HepG2 (cell line): ENCODE measurements at regions not wholly inside any gene's neighbourhood (a gene's known extent, or its start where the extent isn't known, plus 50 kb on each side); places are given as distances from the start of the nearest gene placed in this dataset.

Experiments used
- MYC ChIP-seq: sonication (generic); formaldehyde crosslinking; IDR thresholded peaks from 2 replicates; pipeline ENCODE4 v1.9.0; 2021; ENCODE audit warnings: missing genetic modification reagents, borderline replicate concordance
- NONO ChIP-seq, 2 experiments: fragments of 450-650 bp in 1 of 2; sonication (generic) in 1 of 2; formaldehyde crosslinking in 1 of 2; IDR thresholded peaks in 1 of 2; conservative IDR thresholded peaks in 1 of 2; 2 replicates each; pipeline versions ENCODE4 v1.6.1 to v1.8.0; 2017 to 2022; ENCODE audit warnings: mild to moderate bottlenecking in 1 of 2, missing genetic modification reagents in 1 of 2, moderate library complexity in 1 of 2
- POLR2A ChIP-seq, 2 experiments: IDR thresholded peaks; 2 replicates each; pipeline ENCODE4 v1.6.1; 2011; ENCODE audit warnings: low read depth in 2 of 2, low read length in 2 of 2, mild to moderate bottlenecking in 1 of 2, moderate library complexity in 1 of 2; ENCODE audit not compliant: insufficient read depth in 1 of 2
- REST ChIP-seq, 2 experiments: IDR thresholded peaks; 2 replicates each; pipeline ENCODE4 v1.6.1; 2011 to 2012; ENCODE audit warnings: low read length in 2 of 2, borderline replicate concordance in 1 of 2, low read depth in 1 of 2, mild to moderate bottlenecking in 1 of 2, moderate library complexity in 1 of 2
- SIN3A ChIP-seq: IDR thresholded peaks from 2 replicates; pipeline ENCODE4 v1.6.1; 2011; ENCODE audit warnings: low read depth, mild to moderate bottlenecking, control low read depth, low read length, borderline replicate concordance
- STAT5B ChIP-seq: sonication (generic); formaldehyde crosslinking; IDR thresholded peaks from 2 replicates; pipeline ENCODE4 v1.4.0; 2020; ENCODE audit warnings: missing genetic modification reagents
- UBTF ChIP-seq: sonication (generic); formaldehyde crosslinking; IDR thresholded peaks from 2 replicates; pipeline ENCODE4 v1.4.0; 2020; ENCODE audit warnings: mild to moderate bottlenecking, missing genetic modification reagents
- ZC3H13 ChIP-seq: sonication (generic); formaldehyde crosslinking; IDR thresholded peaks from 2 replicates; pipeline ENCODE4 v1.8.1; 2023; ENCODE audit warnings: mild to moderate bottlenecking, missing genetic modification reagents, moderate library complexity
- ZNF160 ChIP-seq: sonication (generic); formaldehyde crosslinking; IDR thresholded peaks from 2 replicates; pipeline ENCODE4 v1.8.0; 2022; ENCODE audit warnings: mild to moderate bottlenecking, inconsistent platforms, missing genetic modification reagents
- ZNF609 ChIP-seq: sonication (generic); formaldehyde crosslinking; IDR thresholded peaks from 2 replicates; pipeline ENCODE4 v1.4.0; 2020; ENCODE audit warnings: mild to moderate bottlenecking, missing genetic modification reagents, borderline replicate concordance
- ZNF639 ChIP-seq: conservative IDR thresholded peaks from 2 replicates; pipeline ENCODE4 v1.6.1; 2018; ENCODE audit warnings: missing genetic modification reagents

GRCh38 chr13:81498969-81499368 is 1158.0 kb upstream of the SPRY2 start:
- TF ChIP-seq ZNF609 (CRISPR knock-in tag) (no peak), MYC (CRISPR knock-in tag) (no peak), ZNF639 (CRISPR knock-in tag) (no peak), NONO (IDR thresholded peaks at IDR 0.05) (no peak), NONO (CRISPR knock-in tag; conservative IDR thresholded peaks at IDR 0.05) (no peak), POLR2A (IDR thresholded peaks at IDR 0.05; ENCODE audit: insufficient read depth in 1 of 2, low read depth in 2 of 2, low read length in 2 of 2) (no peak), ZNF160 (no peak), STAT5B (no peak), UBTF (CRISPR knock-in tag) (no peak), SIN3A (no peak), REST (IDR thresholded peaks at IDR 0.05; ENCODE audit: borderline replicate concordance in 1 of 2, low read depth in 1 of 2, low read length in 2 of 2) (no peak), ZC3H13 (CRISPR knock-in tag) (no peak)
